ENCODE measurements at regions not wholly inside any gene's neighbourhood (a gene's known extent, or its start where the extent isn't known, plus 50 kb on each side); places are given as distances from the start of the nearest gene placed in this dataset.

DNA sequence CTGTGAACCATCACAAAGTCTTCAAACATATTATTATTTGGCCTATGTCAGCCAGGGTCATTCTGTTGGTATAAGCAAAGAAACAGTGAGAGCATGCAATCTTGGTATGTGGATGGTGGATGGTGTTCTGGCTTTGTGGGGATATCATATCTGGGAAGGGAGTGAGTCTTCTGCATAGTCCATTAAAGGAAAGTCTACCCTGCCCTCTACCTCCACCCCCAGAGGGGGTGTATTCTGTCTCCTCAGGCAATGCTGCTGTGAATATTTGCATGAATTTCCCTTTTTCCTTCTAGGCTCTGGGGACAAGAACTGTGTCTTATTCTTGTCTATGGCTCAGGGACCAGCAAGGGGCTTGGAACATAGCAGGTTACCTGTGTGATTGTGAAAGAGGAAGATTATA is 495.8 kb downstream of the PDCD6IP start:
- DNase-seq (no peak), FAIRE-seq (no peak)
- no peak overlapping the region for H3K27ac ChIP-seq (ENCODE audit: low read depth in 1 of 3, low read length in 2 of 3)
- H3K4me1 ChIP-seq (ENCODE audit: control insufficient read depth in 3 of 3, insufficient read depth in 2 of 3, low read depth in 1 of 3, low read length in 2 of 3), result peaks cover 0 to 14% (median 0%) of the 10 kb centered on the region in 3 donors
- no peaks in the 10 kb centered on the region for H3K27me3 ChIP-seq (ENCODE audit: control insufficient read depth in 3 of 3, insufficient read depth in 3 of 3, low read length in 3 of 3)
- no peak overlapping the region for H3K4me3 ChIP-seq (ENCODE audit: low read depth in 1 of 3, low read length in 3 of 3)
- no peaks in the 10 kb centered on the region for H3K36me3 ChIP-seq (ENCODE audit: control insufficient read depth in 3 of 3, insufficient read depth in 2 of 3, low read depth in 1 of 3, low read length in 3 of 3)
- no peaks in the 10 kb centered on the region for H3K9me3 ChIP-seq (ENCODE audit: control insufficient read depth in 2 of 2, insufficient read depth in 1 of 2, low read depth in 1 of 2, low read length in 1 of 2)

DNA sequence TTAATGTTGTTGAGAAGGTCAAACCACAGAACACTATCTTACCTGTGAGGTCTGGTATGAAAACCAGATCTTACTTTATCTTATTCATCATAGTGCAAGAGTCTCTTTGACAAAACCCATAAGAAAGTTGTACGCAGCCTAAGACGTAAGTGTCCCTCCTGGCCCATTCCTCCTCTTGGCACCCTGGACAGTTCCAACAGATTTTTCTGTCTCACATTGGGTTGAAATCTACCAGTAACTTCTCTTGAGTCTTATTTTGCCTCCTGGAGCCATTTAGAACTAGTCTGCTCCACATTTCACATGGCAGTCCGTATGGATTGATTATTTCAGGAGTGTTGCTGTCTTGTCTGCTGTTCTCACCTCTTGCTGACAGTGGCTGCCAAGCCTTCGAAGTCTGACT is 498.4 kb downstream of the PDCD6IP start:
- WGBS, 3 donors, result 74 to 92% (median 82%) methylated on average over 4 of the region's 4 CpGs
- no peak for FAIRE-seq
- no peak for DNase-seq
- no peaks in the 10 kb centered on the region for H3K27me3 ChIP-seq (ENCODE audit: control insufficient read depth in 3 of 3, insufficient read depth in 3 of 3, low read length in 3 of 3)
- H3K4me1 ChIP-seq (ENCODE audit: control insufficient read depth in 3 of 3, insufficient read depth in 2 of 3, low read depth in 1 of 3, low read length in 2 of 3), result peaks cover 0 to 20% (median 5%) of the 10 kb centered on the region in 3 donors
- H3K36me3 ChIP-seq (ENCODE audit: control insufficient read depth in 3 of 3, insufficient read depth in 2 of 3, low read depth in 1 of 3, low read length in 3 of 3), result no peaks in the 10 kb centered on the region
- H3K27ac ChIP-seq (ENCODE audit: low read depth in 1 of 3, low read length in 2 of 3), result no peak overlapping the region
- no peak overlapping the region for H3K4me3 ChIP-seq (ENCODE audit: low read depth in 1 of 3, low read length in 3 of 3)
- H3K9me3 ChIP-seq (ENCODE audit: control insufficient read depth in 2 of 2, insufficient read depth in 1 of 2, low read depth in 1 of 2, low read length in 1 of 2), result no peaks in the 10 kb centered on the region

DNA sequence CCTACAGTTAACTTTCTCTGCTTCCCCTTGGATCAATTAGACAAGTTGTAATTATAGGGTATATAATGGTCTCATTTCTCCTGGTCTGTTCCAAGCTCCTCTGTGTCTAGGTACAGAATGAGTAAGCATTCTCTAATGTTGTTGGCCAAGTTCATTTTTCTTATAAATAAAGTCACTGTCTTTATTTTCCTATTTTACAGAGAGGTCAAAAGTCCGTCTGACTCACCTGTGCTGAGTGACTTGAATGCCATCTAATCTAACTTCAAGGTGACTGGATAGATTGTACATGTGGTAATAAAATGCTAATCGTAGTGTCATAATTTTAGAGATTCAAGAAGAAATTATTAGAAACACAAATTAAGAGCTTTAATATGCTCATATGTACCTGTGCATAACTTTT is 500.2 kb downstream of the PDCD6IP start:
- Histone ChIP-seq H3K9me3 (ENCODE audit: control insufficient read depth in 2 of 2, insufficient read depth in 1 of 2, low read depth in 1 of 2, low read length in 1 of 2) (no peaks in the 10 kb centered on the region), H3K27me3 (ENCODE audit: control insufficient read depth in 3 of 3, insufficient read depth in 3 of 3, low read length in 3 of 3) (no peaks in the 10 kb centered on the region), H3K36me3 (ENCODE audit: control insufficient read depth in 3 of 3, insufficient read depth in 2 of 3, low read depth in 1 of 3, low read length in 3 of 3) (no peaks in the 10 kb centered on the region), H3K4me1 (ENCODE audit: control insufficient read depth in 3 of 3, insufficient read depth in 2 of 3, low read depth in 1 of 3, low read length in 2 of 3) (peaks cover 0 to 23% (median 5%) of the 10 kb centered on the region in 3 donors), H3K27ac (ENCODE audit: low read depth in 1 of 3, low read length in 2 of 3) (peak overlapping the region; percentile 15 to 83 (median 49)), H3K4me3 (ENCODE audit: low read depth in 1 of 3, low read length in 3 of 3) (no peak overlapping the region)
- FAIRE-seq (peak; percentile 64), DNase-seq (peak; percentile 83 to 90)
- WGBS, 3 donors, result 16 to 62% (median 24%) methylated on average over 2 of the region's 2 CpGs

DNA sequence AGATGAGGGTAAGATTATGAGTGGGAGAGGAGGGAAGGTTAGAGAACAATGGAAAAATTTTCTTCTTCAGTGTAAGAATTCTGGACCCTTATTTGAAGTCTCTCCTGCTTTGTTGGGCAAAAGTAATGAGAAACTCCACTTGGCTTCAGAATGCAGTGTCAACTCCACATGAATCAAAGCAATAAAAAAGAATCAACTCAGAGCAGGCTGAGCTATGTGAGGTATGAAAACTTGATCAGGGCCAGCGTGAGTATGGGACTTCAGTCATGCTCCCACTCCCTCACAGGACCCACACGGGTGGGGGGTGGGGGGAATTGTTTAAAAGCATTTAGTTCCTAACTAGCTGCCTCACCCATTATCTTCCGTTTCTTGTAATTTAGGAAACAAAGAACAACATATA is 502.2 kb downstream of the PDCD6IP start:
- 42 to 58% (median 45%) methylated on average over 3 of the region's 3 CpGs for WGBS, 3 donors
- no peak for FAIRE-seq
- Histone ChIP-seq H3K4me1 (ENCODE audit: control insufficient read depth in 3 of 3, insufficient read depth in 2 of 3, low read depth in 1 of 3, low read length in 2 of 3) (peaks cover 0 to 23% (median 5%) of the 10 kb centered on the region in 3 donors), H3K27ac (ENCODE audit: low read depth in 1 of 3, low read length in 2 of 3) (no peak overlapping the region), H3K27me3 (ENCODE audit: control insufficient read depth in 3 of 3, insufficient read depth in 3 of 3, low read length in 3 of 3) (no peaks in the 10 kb centered on the region), H3K36me3 (ENCODE audit: control insufficient read depth in 3 of 3, insufficient read depth in 2 of 3, low read depth in 1 of 3, low read length in 3 of 3) (no peaks in the 10 kb centered on the region), H3K9me3 (ENCODE audit: control insufficient read depth in 2 of 2, insufficient read depth in 1 of 2, low read depth in 1 of 2, low read length in 1 of 2) (no peaks in the 10 kb centered on the region), H3K4me3 (ENCODE audit: low read depth in 1 of 3, low read length in 3 of 3) (no peak overlapping the region)
- no peak for DNase-seq

DNA sequence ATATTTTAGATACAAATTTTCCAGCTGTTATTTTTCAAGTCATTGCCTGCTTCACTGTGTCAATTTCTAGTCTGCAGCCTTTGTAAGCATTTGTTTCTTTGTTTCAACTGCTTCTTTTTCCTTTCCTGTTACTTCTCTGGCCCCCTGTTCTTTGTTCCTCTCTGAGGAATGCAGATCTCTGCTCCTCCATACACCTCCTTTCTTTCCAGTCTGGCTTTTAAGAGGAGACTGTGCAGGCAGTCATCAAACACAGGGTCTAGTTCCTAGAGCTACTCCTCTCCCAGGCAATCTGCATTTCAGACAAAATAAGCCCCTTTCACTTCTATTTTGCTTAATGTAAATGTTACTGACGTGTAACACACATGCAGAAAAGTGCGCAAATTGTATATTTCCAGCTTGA is 502.9 kb downstream of the PDCD6IP start:
- 84 to 92% (median 92%) methylated on average over 2 of the region's 2 CpGs for WGBS, 3 donors
- Histone ChIP-seq H3K27ac (ENCODE audit: low read depth in 1 of 3, low read length in 2 of 3) (no peak overlapping the region), H3K27me3 (ENCODE audit: control insufficient read depth in 3 of 3, insufficient read depth in 3 of 3, low read length in 3 of 3) (no peaks in the 10 kb centered on the region), H3K36me3 (ENCODE audit: control insufficient read depth in 3 of 3, insufficient read depth in 2 of 3, low read depth in 1 of 3, low read length in 3 of 3) (no peaks in the 10 kb centered on the region), H3K4me1 (ENCODE audit: control insufficient read depth in 3 of 3, insufficient read depth in 2 of 3, low read depth in 1 of 3, low read length in 2 of 3) (peaks cover 0 to 23% (median 5%) of the 10 kb centered on the region in 3 donors), H3K4me3 (ENCODE audit: low read depth in 1 of 3, low read length in 3 of 3) (no peak overlapping the region), H3K9me3 (ENCODE audit: control insufficient read depth in 2 of 2, insufficient read depth in 1 of 2, low read depth in 1 of 2, low read length in 1 of 2) (no peaks in the 10 kb centered on the region)
- no peak for DNase-seq
- FAIRE-seq, result no peak

DNA sequence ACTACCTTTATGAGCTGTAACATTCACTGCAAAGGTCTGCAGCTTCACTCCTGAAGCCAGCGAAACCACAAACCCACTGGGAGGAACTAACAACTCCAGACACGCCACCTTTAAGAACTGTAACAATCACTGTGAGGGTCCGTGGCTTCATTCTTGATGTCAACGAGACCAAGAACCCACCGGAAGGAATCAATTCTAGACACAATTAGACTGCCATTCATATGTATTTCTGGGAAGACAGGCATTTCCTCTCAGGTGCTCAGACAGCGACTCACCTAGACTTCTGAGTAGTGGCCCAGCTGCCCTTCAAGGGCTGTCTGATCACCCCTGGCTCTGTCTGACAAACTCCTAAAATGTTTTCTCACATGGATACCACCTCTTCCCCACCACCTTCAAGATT is 506.8 kb downstream of the PDCD6IP start:
- DNase-seq, result no peak
- Histone ChIP-seq H3K4me3 (ENCODE audit: low read depth in 1 of 3, low read length in 3 of 3) (no peak overlapping the region), H3K9me3 (ENCODE audit: control insufficient read depth in 2 of 2, insufficient read depth in 1 of 2, low read depth in 1 of 2, low read length in 1 of 2) (peaks cover 0 to 6% of the 10 kb centered on the region in 2 donors), H3K27me3 (ENCODE audit: control insufficient read depth in 3 of 3, insufficient read depth in 3 of 3, low read length in 3 of 3) (no peaks in the 10 kb centered on the region), H3K4me1 (ENCODE audit: control insufficient read depth in 3 of 3, insufficient read depth in 2 of 3, low read depth in 1 of 3, low read length in 2 of 3) (peaks cover 0 to 2% (median 2%) of the 10 kb centered on the region in 3 donors), H3K36me3 (ENCODE audit: control insufficient read depth in 3 of 3, insufficient read depth in 2 of 3, low read depth in 1 of 3, low read length in 3 of 3) (no peaks in the 10 kb centered on the region), H3K27ac (ENCODE audit: low read depth in 1 of 3, low read length in 2 of 3) (no peak overlapping the region)
- 62 to 88% (median 77%) methylated on average over 6 of the region's 6 CpGs for WGBS, 3 donors
- FAIRE-seq, result no peak

DNA sequence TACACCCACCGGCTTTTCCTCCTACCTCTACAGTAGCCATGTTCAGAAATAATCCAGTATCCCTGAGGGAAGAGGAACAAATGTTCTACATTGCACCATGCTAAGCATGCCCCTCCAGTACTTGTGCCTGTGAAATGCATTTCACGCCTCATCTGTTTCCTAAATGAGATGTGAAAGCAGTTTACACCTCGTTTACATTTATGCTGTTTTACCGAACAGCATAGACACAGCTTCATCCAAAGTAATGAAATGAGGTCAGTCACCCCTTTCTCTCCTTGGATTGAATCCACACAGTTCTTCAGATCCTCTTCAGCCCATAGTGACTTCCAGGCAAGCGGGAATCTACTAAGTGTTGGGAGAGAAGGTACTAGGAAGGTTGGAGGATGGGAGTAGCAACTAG is 514.3 kb downstream of the PDCD6IP start:
- Histone ChIP-seq H3K36me3 (ENCODE audit: control insufficient read depth in 3 of 3, insufficient read depth in 2 of 3, low read depth in 1 of 3, low read length in 3 of 3) (no peaks in the 10 kb centered on the region), H3K27me3 (ENCODE audit: control insufficient read depth in 3 of 3, insufficient read depth in 3 of 3, low read length in 3 of 3) (no peaks in the 10 kb centered on the region), H3K4me1 (ENCODE audit: control insufficient read depth in 3 of 3, insufficient read depth in 2 of 3, low read depth in 1 of 3, low read length in 2 of 3) (no peaks in the 10 kb centered on the region), H3K9me3 (ENCODE audit: control insufficient read depth in 2 of 2, insufficient read depth in 1 of 2, low read depth in 1 of 2, low read length in 1 of 2) (peaks cover 0 to 8% of the 10 kb centered on the region in 2 donors), H3K27ac (ENCODE audit: low read depth in 1 of 3, low read length in 2 of 3) (no peak overlapping the region), H3K4me3 (ENCODE audit: low read depth in 1 of 3, low read length in 3 of 3) (no peak overlapping the region)
- 73 to 90% (median 87%) methylated on average over 5 of the region's 5 CpGs for WGBS, 3 donors
- FAIRE-seq (no peak), DNase-seq (no peak)

DNA sequence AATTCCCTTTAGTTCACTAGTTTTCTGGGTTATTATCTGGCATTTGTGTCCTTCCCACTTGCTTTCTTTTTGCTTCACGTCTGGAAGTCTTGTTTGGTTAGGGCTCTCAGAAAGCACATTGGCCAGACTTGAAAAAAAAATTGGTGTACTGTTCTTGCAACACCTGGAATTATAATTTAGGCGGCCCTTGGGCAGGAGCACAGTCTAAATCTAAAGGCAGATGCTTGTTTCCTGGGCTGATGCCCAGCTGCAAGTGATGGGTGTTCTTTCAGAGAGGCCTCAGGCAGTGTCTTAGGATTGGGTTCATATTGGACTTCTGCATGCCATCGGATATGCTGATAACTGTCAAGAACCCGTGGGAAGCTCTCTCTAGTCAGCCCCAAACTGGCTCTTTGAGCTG is 521.5 kb downstream of the PDCD6IP start:
- 52 to 74% (median 57%) methylated on average over 4 of the region's 4 CpGs for WGBS, 3 donors
- no peak overlapping the region for H3K27ac ChIP-seq (ENCODE audit: low read depth in 1 of 3, low read length in 2 of 3)
- no peaks in the 10 kb centered on the region for H3K4me1 ChIP-seq (ENCODE audit: control insufficient read depth in 3 of 3, insufficient read depth in 2 of 3, low read depth in 1 of 3, low read length in 2 of 3)
- no peaks in the 10 kb centered on the region for H3K27me3 ChIP-seq (ENCODE audit: control insufficient read depth in 3 of 3, insufficient read depth in 3 of 3, low read length in 3 of 3)
- peaks cover 0 to 6% of the 10 kb centered on the region in 2 donors for H3K9me3 ChIP-seq (ENCODE audit: control insufficient read depth in 2 of 2, insufficient read depth in 1 of 2, low read depth in 1 of 2, low read length in 1 of 2)
- FAIRE-seq (no peak), DNase-seq (no peak)
- no peak overlapping the region for H3K4me3 ChIP-seq (ENCODE audit: low read depth in 1 of 3, low read length in 3 of 3)
- H3K36me3 ChIP-seq (ENCODE audit: control insufficient read depth in 3 of 3, insufficient read depth in 2 of 3, low read depth in 1 of 3, low read length in 3 of 3), result no peaks in the 10 kb centered on the region

DNA sequence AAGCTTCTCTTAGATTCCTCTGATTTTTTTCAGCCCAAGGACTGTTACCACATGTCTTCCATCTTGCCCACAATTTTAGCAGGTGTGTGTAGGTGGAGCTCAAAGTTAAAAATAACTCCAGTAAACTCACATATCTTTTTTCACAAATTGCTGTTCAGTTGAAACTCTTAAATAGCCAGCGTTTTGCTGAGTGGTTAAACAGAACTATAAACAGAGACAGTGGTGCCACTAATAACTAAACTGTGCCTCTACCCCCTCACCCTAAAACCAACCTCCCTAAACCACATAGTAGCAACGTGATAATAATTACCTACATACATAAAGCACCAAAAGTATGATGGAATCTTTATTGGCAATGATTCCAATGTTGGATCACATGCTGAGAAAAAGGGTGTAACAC is 525.1 kb downstream of the PDCD6IP start:
- Histone ChIP-seq H3K4me3 (ENCODE audit: low read depth in 1 of 3, low read length in 3 of 3) (no peak overlapping the region), H3K4me1 (ENCODE audit: control insufficient read depth in 3 of 3, insufficient read depth in 2 of 3, low read depth in 1 of 3, low read length in 2 of 3) (no peaks in the 10 kb centered on the region), H3K36me3 (ENCODE audit: control insufficient read depth in 3 of 3, insufficient read depth in 2 of 3, low read depth in 1 of 3, low read length in 3 of 3) (no peaks in the 10 kb centered on the region), H3K27ac (ENCODE audit: low read depth in 1 of 3, low read length in 2 of 3) (no peak overlapping the region), H3K9me3 (ENCODE audit: control insufficient read depth in 2 of 2, insufficient read depth in 1 of 2, low read depth in 1 of 2, low read length in 1 of 2) (peaks cover 0 to 2% of the 10 kb centered on the region in 2 donors), H3K27me3 (ENCODE audit: control insufficient read depth in 3 of 3, insufficient read depth in 3 of 3, low read length in 3 of 3) (no peaks in the 10 kb centered on the region)
- 39 to 51% (median 46%) methylated on average over 2 of the region's 2 CpGs for WGBS, 3 donors
- FAIRE-seq, result no peak
- DNase-seq, result no peak

All from small intestine (tissue), 7 donors.